K562 (cell line): ENCODE measurements at regions not wholly inside any gene's neighbourhood (a gene's known extent, or its start where the extent isn't known, plus 50 kb on each side); places are given as distances from the start of the nearest gene placed in this dataset.

Experiments used
- ATAC-seq: fragments of 200-7000 bp; cut with Tn5 transposase; 3 replicates; pipeline ENCODE4 v1.9.1; 2020; ENCODE audit warnings: moderate library complexity
- BruUV-seq: library from RNA; stranded (reverse); fragments of 400-500 nt; replicated peaks from 2 replicates; lab custom pipeline; 2021; lab: Mats Ljungman, UMichigan
- CTCF ChIA-PET: fragments of 300-600 bp; formaldehyde crosslinking; extraction: SDS; loops from one replicate; lab custom pipeline; 2021; ENCODE audit warnings: low intra/inter-chr PET ratio; lab: Yijun Ruan, JAX
- POLR2A ChIA-PET: fragments of 300-600, 350-650 bp; sonication (Branson Sonifier 250); formaldehyde crosslinking; extraction: SDS; loops from one replicate; lab custom pipeline; 2021; ENCODE audit warnings: antibody characterized with exemption, inconsistent platforms; lab: Yijun Ruan, JAX
- DNase-seq, 4 experiments: peaks; one replicate each; pipeline versions ENCODE4 v3.0.0 to v3.0.0-alpha.2; 2011 to 2018; ENCODE audit warnings: low spot score in 3 of 4, mixed read lengths in 3 of 4; ENCODE audit errors: extremely low read depth in 1 of 4
- FAIRE-seq: peaks from 2 replicates; lab custom pipeline; 2011; peaks lifted over from hg19 to GRCh38; lab: Jason Lieb, UNC
- H2AFZ ChIP-seq: 2 replicates; pipeline ENCODE4 v1.6.0; 2011; ENCODE audit warnings: low read depth, low read length, control low read depth, inconsistent platforms
- H3K27ac ChIP-seq: fragments of 200-600 bp; 3 replicates; pipeline ENCODE4 v1.8.0; 2011; ENCODE audit warnings: low read depth, mild to moderate bottlenecking, control low read depth, inconsistent platforms, low read length, moderate library complexity, mixed read lengths; ENCODE audit errors: extremely low read depth
- H3K27me3 ChIP-seq, 2 experiments: fragments of 300-600 bp in 1 of 2; 2 replicates in 1 of 2; 3 replicates in 1 of 2; pipeline versions ENCODE4 v1.6.0 to v1.8.0; 2011; ENCODE audit warnings: inconsistent platforms in 2 of 2, low read length in 2 of 2, mild to moderate bottlenecking in 1 of 2, mixed read lengths in 1 of 2, moderate library complexity in 1 of 2; ENCODE audit not compliant: control insufficient read depth in 2 of 2, insufficient read depth in 2 of 2
- H3K36me3 ChIP-seq: fragments of 300-600 bp; 3 replicates; pipeline ENCODE4 v1.8.0; 2011; ENCODE audit warnings: mild to moderate bottlenecking, low read length, inconsistent platforms; ENCODE audit not compliant: control insufficient read depth, insufficient read depth
- H3K4me1 ChIP-seq, 2 experiments: fragments of 200-600 bp in 1 of 2; replicated peaks in 1 of 2; 2 replicates in 1 of 2; 3 replicates in 1 of 2; pipeline versions ENCODE4 v1.5.1 to v1.8.0; 2011; ENCODE audit warnings: inconsistent platforms in 2 of 2, low read length in 2 of 2, mild to moderate bottlenecking in 1 of 2, mixed read lengths in 1 of 2, moderate library complexity in 1 of 2; ENCODE audit not compliant: control insufficient read depth in 2 of 2, insufficient read depth in 2 of 2
- H3K4me2 ChIP-seq: 2 replicates; pipeline ENCODE4 v1.6.1; 2011; ENCODE audit warnings: low read length, control low read depth, inconsistent platforms, mixed read lengths; ENCODE audit not compliant: insufficient read depth
- H3K4me3 ChIP-seq: fragments of 200-600 bp; sonication (generic), shearing (Covaris generic); 2 replicates; pipeline ENCODE4 v1.5.1; 2016; ENCODE audit warnings: control low read depth, inconsistent platforms
- H3K79me2 ChIP-seq: fragments of 200-600 bp; 3 replicates; pipeline ENCODE4 v1.8.0; 2011; ENCODE audit warnings: low read length, inconsistent platforms; ENCODE audit not compliant: control insufficient read depth, insufficient read depth
- H3K9ac ChIP-seq, 2 experiments: 2 replicates each; pipeline versions ENCODE4 v1.6.0 to v1.6.1; 2011; ENCODE audit warnings: low read depth in 2 of 2, low read length in 2 of 2, control low read depth in 1 of 2, inconsistent platforms in 1 of 2, mild to moderate bottlenecking in 1 of 2, mixed read lengths in 1 of 2; ENCODE audit not compliant: insufficient read depth in 1 of 2
- H3K9me1 ChIP-seq: one replicate; pipeline ENCODE4 v1.6.0; 2011; ENCODE audit warnings: inconsistent platforms, mild to moderate bottlenecking, low read length, moderate library complexity; ENCODE audit not compliant: control insufficient read depth, insufficient read depth
- H3K9me3 ChIP-seq: replicated peaks from 2 replicates; pipeline ENCODE4 v1.5.1; 2011; ENCODE audit warnings: low read depth, low read length, inconsistent platforms; ENCODE audit not compliant: control insufficient read depth, insufficient read depth
- H4K20me1 ChIP-seq: replicated peaks from 2 replicates; pipeline ENCODE4 v1.6.1; 2011; ENCODE audit warnings: low read length, inconsistent platforms, mixed read lengths; ENCODE audit not compliant: control insufficient read depth, insufficient read depth
- BRD4 ChIP-seq: fragments of 200-600 bp; sonication (generic); IDR thresholded peaks from 2 replicates; pipeline ENCODE4 v1.6.1; 2017; ENCODE audit warnings: inconsistent platforms
- GATAD2A ChIP-seq: fragments of 450-650 bp; IDR thresholded peaks from 2 replicates; pipeline ENCODE4 v1.6.1; 2017
- HCFC1 ChIP-seq: IDR thresholded peaks from 2 replicates; pipeline ENCODE4 v1.6.1; 2012; ENCODE audit warnings: low read depth, low read length, improper control_type of control experiment
- IFI16 ChIP-seq: fragments of 250-450 bp; sonication (Bioruptor Pico); IDR thresholded peaks from 2 replicates; pipeline ENCODE4 v2.1.2; 2022; ENCODE audit warnings: mild to moderate bottlenecking, inconsistent platforms
- NFXL1 ChIP-seq: fragments of 450-650 bp; formaldehyde crosslinking; IDR thresholded peaks from 2 replicates; pipeline ENCODE4 v1.4.0; 2021; ENCODE audit warnings: mild to moderate bottlenecking
- RB1 ChIP-seq: fragments of 450-650 bp; IDR thresholded peaks from 2 replicates; pipeline ENCODE4 v1.6.1; 2017; ENCODE audit warnings: low read depth, mild to moderate bottlenecking
- THRAP3 ChIP-seq: fragments of 450-650 bp; IDR thresholded peaks from 2 replicates; pipeline ENCODE4 v1.6.1; 2016; ENCODE audit warnings: mild to moderate bottlenecking, inconsistent platforms, borderline replicate concordance
- ZBTB7A ChIP-seq: IDR thresholded peaks from 2 replicates; pipeline ENCODE4 v1.6.1; 2011; ENCODE audit warnings: low read depth, mild to moderate bottlenecking, low read length, moderate library complexity, borderline replicate concordance; ENCODE audit not compliant: control insufficient read depth
- ZBTB8A ChIP-seq: fragments of 450-650 bp; IDR thresholded peaks from 2 replicates; pipeline ENCODE4 v1.6.1; 2018; ENCODE audit warnings: mild to moderate bottlenecking, moderate library complexity; ENCODE audit not compliant: partially characterized antibody
- ZKSCAN1 ChIP-seq: fragments of 150-350 bp; IDR thresholded peaks from 2 replicates; pipeline ENCODE4 v1.6.1; 2016; ENCODE audit warnings: low read depth, low read length
- ZNF165 ChIP-seq: fragments of 250-450 bp; sonication (Bioruptor Pico); IDR thresholded peaks from 2 replicates; pipeline ENCODE4 v1.4.0; 2020; ENCODE audit warnings: borderline replicate concordance
- ZZZ3 ChIP-seq: fragments of 450-650 bp; IDR thresholded peaks from 2 replicates; pipeline ENCODE4 v1.6.1; 2016; ENCODE audit warnings: antibody characterized with exemption, mild to moderate bottlenecking, moderate library complexity
- WGBS: fragments of 100-300 bp; shearing (Covaris generic); methylation state at CpG from one replicate; pipeline ENCODE4 v1.1.6; 2016; ENCODE audit warnings: low coverage, mixed read lengths; ENCODE audit not compliant: insufficient coverage; ENCODE audit errors: missing lambda C conversion rate; 5-methylcytosine and 5-hydroxymethylcytosine counted together
- in situ Hi-C: fragments of 300-500 bp; cut with MboI; formaldehyde crosslinking; loops from 4 replicates; pipeline ENCODE4 v1.15.0; 2018; ENCODE audit warnings: inconsistent platforms, mixed read lengths
- intact Hi-C: fragments of 100-400 bp; cut with micrococcal nuclease; formaldehyde crosslinking; loops from 2 replicates; pipeline ENCODE4 v1.14.2; 2022
- TF ChIP-seq, protein P1 (sequence below): sonication (generic); formaldehyde crosslinking; IDR thresholded peaks from 2 replicates; pipeline ENCODE4 v1.8.1; 2023; ENCODE audit warnings: missing genetic modification reagents, mild to moderate bottlenecking, borderline replicate concordance
- TF ChIP-seq, protein P2 (sequence below), 3 experiments: fragments of 200-800 bp in 1 of 3; fragments of 250-450 bp in 1 of 3; fragments of 450-650 bp in 1 of 3; sonication (Bioruptor Pico) in 1 of 3; sonication (Bioruptor generic) in 1 of 3; formaldehyde crosslinking in 1 of 3; IDR thresholded peaks; 2 replicates each; pipeline versions ENCODE4 v1.6.1 to v1.8.0; 2016 to 2022; ENCODE audit warnings: mild to moderate bottlenecking in 2 of 3, missing genetic modification characterization in 2 of 3, missing compliant biosample characterization in 1 of 3, moderate library complexity in 1 of 3
- TF ChIP-seq, protein P3 (sequence below): sonication (generic); formaldehyde crosslinking; IDR thresholded peaks from 2 replicates; pipeline ENCODE4 v1.8.0; 2022; ENCODE audit warnings: mild to moderate bottlenecking, missing genetic modification reagents

DNA sequence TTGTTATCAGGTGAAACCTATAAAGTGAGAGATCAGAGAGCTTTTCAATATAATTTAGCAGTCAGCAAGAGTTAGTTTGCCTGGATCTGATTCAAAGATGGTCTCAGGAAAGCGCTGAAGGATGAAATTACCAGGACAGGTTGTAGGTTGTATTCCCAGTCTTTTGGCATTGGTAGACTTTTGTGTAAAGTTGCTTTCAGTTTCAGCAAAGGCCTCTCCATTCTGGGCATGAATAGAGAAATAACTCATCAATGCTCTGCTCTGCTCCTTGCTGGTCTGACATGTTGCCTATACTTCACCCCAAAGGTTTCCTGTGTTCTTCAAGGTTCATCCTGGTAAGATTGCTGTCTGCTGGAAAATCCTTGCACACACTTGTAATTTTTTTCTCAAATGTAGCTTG lies 714.8 kb downstream of the EPM2A start:
- in situ Hi-C loops (no loop called here), intact Hi-C loops (no loop called here)
- POLR2A ChIA-PET, result no interaction called here
- Histone ChIP-seq H3K9me1 (no peaks in the 10 kb centered on the region), H3K4me3 (no peak overlapping the region), H3K9ac (no peak overlapping the region), H2AFZ (no peak overlapping the region), H3K79me2 (no peaks in the 10 kb centered on the region), H3K9me3 (no peaks in the 10 kb centered on the region; the same call in 1 of the 2 replicates), H3K27me3 (no peaks in the 10 kb centered on the region), H3K27ac (no peak overlapping the region), H4K20me1 (no peaks in the 10 kb centered on the region), H3K4me2 (no peak overlapping the region), H3K4me1 (no peaks in the 10 kb centered on the region), H3K36me3 (no peaks in the 10 kb centered on the region)
- no TSS peak for BruUV-seq
- FAIRE-seq, result no peak
- 5% methylated on average over 1 of the region's 1 CpG for WGBS
- CTCF ChIA-PET, result no interaction called here
- no peak for ATAC-seq
- no peak for DNase-seq
- TF ChIP-seq THRAP3 (no peak), ZKSCAN1 (no peak), HCFC1 (no peak), NFXL1 (CRISPR knock-in tag) (no peak), ZNF165 (no peak), ZBTB8A (no peak), IFI16 (CRISPR knock-in tag) (no peak), BRD4 (no peak), RB1 (no peak), ZBTB7A (no peak), ZZZ3 (no peak), GATAD2A (no peak)
- TF ChIP-seq, protein P1, sequence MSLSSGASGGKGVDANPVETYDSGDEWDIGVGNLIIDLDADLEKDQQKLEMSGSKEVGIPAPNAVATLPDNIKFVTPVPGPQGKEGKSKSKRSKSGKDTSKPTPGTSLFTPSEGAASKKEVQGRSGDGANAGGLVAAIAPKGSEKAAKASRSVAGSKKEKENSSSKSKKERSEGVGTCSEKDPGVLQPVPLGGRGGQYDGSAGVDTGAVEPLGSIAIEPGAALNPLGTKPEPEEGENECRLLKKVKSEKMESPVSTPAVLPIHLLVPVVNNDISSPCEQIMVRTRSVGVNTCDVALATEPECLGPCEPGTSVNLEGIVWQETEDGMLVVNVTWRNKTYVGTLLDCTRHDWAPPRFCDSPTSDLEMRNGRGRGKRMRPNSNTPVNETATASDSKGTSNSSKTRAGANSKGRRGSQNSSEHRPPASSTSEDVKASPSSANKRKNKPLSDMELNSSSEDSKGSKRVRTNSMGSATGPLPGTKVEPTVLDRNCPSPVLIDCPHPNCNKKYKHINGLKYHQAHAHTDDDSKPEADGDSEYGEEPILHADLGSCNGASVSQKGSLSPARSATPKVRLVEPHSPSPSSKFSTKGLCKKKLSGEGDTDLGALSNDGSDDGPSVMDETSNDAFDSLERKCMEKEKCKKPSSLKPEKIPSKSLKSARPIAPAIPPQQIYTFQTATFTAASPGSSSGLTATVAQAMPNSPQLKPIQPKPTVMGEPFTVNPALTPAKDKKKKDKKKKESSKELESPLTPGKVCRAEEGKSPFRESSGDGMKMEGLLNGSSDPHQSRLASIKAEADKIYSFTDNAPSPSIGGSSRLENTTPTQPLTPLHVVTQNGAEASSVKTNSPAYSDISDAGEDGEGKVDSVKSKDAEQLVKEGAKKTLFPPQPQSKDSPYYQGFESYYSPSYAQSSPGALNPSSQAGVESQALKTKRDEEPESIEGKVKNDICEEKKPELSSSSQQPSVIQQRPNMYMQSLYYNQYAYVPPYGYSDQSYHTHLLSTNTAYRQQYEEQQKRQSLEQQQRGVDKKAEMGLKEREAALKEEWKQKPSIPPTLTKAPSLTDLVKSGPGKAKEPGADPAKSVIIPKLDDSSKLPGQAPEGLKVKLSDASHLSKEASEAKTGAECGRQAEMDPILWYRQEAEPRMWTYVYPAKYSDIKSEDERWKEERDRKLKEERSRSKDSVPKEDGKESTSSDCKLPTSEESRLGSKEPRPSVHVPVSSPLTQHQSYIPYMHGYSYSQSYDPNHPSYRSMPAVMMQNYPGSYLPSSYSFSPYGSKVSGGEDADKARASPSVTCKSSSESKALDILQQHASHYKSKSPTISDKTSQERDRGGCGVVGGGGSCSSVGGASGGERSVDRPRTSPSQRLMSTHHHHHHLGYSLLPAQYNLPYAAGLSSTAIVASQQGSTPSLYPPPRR (CRISPR knock-in tag), result no peak
- TF ChIP-seq, protein P2, sequence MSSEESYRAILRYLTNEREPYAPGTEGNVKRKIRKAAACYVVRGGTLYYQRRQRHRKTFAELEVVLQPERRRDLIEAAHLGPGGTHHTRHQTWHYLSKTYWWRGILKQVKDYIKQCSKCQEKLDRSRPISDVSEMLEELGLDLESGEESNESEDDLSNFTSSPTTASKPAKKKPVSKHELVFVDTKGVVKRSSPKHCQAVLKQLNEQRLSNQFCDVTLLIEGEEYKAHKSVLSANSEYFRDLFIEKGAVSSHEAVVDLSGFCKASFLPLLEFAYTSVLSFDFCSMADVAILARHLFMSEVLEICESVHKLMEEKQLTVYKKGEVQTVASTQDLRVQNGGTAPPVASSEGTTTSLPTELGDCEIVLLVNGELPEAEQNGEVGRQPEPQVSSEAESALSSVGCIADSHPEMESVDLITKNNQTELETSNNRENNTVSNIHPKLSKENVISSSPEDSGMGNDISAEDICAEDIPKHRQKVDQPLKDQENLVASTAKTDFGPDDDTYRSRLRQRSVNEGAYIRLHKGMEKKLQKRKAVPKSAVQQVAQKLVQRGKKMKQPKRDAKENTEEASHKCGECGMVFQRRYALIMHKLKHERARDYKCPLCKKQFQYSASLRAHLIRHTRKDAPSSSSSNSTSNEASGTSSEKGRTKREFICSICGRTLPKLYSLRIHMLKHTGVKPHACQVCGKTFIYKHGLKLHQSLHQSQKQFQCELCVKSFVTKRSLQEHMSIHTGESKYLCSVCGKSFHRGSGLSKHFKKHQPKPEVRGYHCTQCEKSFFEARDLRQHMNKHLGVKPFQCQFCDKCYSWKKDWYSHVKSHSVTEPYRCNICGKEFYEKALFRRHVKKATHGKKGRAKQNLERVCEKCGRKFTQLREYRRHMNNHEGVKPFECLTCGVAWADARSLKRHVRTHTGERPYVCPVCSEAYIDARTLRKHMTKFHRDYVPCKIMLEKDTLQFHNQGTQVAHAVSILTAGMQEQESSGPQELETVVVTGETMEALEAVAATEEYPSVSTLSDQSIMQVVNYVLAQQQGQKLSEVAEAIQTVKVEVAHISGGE (CRISPR knock-in tag; IDR thresholded peaks at IDR 0.05), result no peak
- TF ChIP-seq, protein P3, sequence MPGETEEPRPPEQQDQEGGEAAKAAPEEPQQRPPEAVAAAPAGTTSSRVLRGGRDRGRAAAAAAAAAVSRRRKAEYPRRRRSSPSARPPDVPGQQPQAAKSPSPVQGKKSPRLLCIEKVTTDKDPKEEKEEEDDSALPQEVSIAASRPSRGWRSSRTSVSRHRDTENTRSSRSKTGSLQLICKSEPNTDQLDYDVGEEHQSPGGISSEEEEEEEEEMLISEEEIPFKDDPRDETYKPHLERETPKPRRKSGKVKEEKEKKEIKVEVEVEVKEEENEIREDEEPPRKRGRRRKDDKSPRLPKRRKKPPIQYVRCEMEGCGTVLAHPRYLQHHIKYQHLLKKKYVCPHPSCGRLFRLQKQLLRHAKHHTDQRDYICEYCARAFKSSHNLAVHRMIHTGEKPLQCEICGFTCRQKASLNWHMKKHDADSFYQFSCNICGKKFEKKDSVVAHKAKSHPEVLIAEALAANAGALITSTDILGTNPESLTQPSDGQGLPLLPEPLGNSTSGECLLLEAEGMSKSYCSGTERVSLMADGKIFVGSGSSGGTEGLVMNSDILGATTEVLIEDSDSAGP (CRISPR knock-in tag), result no peak
